GM12875 (cell line): ENCODE measurements at regions not wholly inside any gene's neighbourhood (a gene's known extent, or its start where the extent isn't known, plus 50 kb on each side); places are given as distances from the start of the nearest gene placed in this dataset.
"Not testable (repeated sequence)": the region's sequence is repeated elsewhere in the genome, so short reads cannot be mapped to it uniquely, and the experiment has no call there.

ENCODE experiments used
- H3K4me3 ChIP-seq: one replicate; pipeline ENCODE4 v1.5.1; 2011; ENCODE audit warnings: low read depth, low read length, control low read depth
- CTCF ChIP-seq: IDR thresholded peaks from 2 replicates; pipeline ENCODE4 v1.5.1; 2011; ENCODE audit warnings: low read depth, mild to moderate bottlenecking, control low read depth, inconsistent platforms, low read length, moderate library complexity, borderline replicate concordance; ENCODE audit not compliant: insufficient read depth

DNA sequence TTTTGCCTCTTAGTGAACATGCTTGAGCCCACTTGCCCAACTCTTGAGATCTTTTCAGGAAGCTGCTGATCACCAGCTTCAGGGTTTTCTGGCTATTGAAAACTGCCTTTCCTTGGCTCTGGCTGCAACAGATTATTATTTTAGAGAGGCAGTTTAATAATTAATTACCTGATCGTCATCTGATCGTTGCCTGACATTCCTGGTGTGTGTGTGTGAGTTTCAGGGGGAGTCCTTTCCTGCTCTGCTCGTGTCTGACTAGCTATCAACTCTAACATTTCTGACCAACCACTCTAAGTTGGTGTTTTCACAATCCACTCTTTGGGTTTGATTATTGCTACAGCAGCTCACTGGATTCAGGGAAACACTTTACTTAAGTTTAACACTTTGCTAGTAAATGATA lies 84.3 kb upstream of the SPATA16 start:
- H3K4me3 ChIP-seq = no peak overlapping the region
- TF ChIP-seq CTCF = no peak

DNA sequence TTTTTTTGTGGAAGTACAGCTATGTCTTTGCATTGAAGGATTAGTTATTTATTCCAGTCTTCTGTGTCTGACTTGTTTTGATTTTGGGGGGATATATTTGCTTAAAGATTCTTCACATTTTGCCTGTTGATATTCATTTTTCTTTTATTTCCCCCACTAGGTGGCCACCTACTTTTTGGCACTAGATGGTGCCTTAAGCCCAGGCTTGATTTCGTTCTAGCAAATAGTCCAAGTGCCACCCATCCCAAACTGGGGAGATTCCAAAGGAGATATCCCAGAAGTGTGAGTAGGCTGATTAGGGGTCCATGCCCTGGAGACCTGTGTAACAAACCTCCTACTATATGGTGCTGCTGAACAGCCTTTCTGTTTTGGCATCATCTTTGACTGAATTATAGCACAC lies 80.0 kb upstream of the SPATA16 start:
- no peak overlapping the region for H3K4me3 ChIP-seq
- TF ChIP-seq CTCF = no peak

- no peak for TF ChIP-seq CTCF
Observed at GRCh38 chr3:173217127-173217526, 76.1 kb upstream of the SPATA16 start.

GRCh38 chr3:173216063-173216462 lies 75.0 kb upstream of the SPATA16 start:
- no peak overlapping the region for H3K4me3 ChIP-seq
- no peak for TF ChIP-seq CTCF

More at GRCh38 chr3:173217127-173217526, 76.1 kb upstream of the SPATA16 start:
- no peak overlapping the region for H3K4me3 ChIP-seq

- H3K4me3 ChIP-seq = no peak overlapping the region
- TF ChIP-seq CTCF = no peak
Observed at GRCh38 chr3:173214576-173214975, 73.5 kb upstream of the SPATA16 start.

DNA sequence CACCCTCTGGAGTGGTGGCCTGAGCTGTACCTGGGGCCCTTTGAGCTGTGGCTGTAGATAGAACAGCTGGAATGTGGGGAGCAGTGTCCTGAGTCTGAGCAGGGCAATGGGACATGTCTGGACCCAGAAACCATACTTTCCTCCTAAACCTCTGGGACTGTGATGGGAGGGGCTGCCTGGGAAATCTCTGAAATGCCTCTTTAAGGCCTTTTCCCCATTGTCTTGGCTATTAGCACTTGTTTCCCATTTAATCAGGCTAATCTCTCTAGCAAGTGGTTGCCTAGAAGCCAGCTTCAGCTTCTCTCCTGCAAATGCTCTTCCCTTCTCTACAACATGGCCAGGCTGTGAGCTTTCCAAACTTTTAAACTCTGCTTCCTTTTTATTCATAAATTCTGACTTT lies 58.5 kb upstream of the SPATA16 start:
- no peak overlapping the region for H3K4me3 ChIP-seq
- no peak for TF ChIP-seq CTCF

DNA sequence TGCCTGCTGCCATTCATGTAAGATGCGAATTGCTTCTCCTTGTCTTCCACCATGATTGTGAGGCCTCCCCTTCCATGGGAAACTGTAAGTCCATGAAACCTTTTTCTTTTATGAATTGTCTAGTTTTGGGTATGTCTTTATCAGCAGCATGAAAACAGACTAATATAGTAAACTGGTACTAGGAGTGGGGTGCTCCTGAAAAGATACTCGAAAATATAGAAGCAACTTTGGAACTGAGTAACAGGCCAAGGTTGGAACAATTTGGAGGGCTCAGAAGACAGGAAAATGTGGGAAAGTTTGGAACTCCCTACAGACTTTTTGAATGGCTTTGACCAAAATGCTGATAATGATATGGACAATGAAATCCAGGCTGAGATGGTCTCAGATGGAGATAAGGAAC lies 53.8 kb upstream of the SPATA16 start:
- H3K4me3 ChIP-seq = not testable (repeated sequence)

- no peak for TF ChIP-seq CTCF
- H3K4me3 ChIP-seq = no peak overlapping the region
Observed at GRCh38 chr3:173191611-173192010, 50.6 kb upstream of the SPATA16 start.
